ENCODE measurements at regions not wholly inside any gene's neighbourhood (a gene's known extent, or its start where the extent isn't known, plus 50 kb on each side); places are given as distances from the start of the nearest gene placed in this dataset.

- Histone ChIP-seq H3K4me1 (ENCODE audit: control insufficient read depth in 5 of 5, insufficient read depth in 5 of 5, low read length in 5 of 5) (no peaks in the 10 kb centered on the region), H3K4me3 (no peak overlapping the region), H3K9me3 (ENCODE audit: control insufficient read depth in 4 of 4, insufficient read depth in 3 of 4, low read length in 3 of 4) (no peaks in the 10 kb centered on the region), H3K9ac (ENCODE audit: insufficient read depth in 1 of 2, low read length in 2 of 2) (no peak overlapping the region), H3K36me3 (ENCODE audit: control insufficient read depth in 4 of 4, insufficient read depth in 4 of 4, low read length in 4 of 4) (no peaks in the 10 kb centered on the region), H3K27me3 (ENCODE audit: control insufficient read depth in 3 of 3, insufficient read depth in 3 of 3, low read length in 2 of 3) (no peaks in the 10 kb centered on the region), H3K27ac (ENCODE audit: low read depth in 1 of 2, low read length in 1 of 2) (no peak overlapping the region)
- no peak for DNase-seq
- ATAC-seq (ENCODE audit: insufficient read depth, low FRiP score) = no peak
- TF ChIP-seq CTCF (IDR thresholded peaks at IDR 0.05; ENCODE audit: control extremely low read depth, extremely low read depth) = no peak
These were observed 934.7 kb downstream of the PLA2G4A start for GRCh38 chr1:187763465-187763864.

DNA sequence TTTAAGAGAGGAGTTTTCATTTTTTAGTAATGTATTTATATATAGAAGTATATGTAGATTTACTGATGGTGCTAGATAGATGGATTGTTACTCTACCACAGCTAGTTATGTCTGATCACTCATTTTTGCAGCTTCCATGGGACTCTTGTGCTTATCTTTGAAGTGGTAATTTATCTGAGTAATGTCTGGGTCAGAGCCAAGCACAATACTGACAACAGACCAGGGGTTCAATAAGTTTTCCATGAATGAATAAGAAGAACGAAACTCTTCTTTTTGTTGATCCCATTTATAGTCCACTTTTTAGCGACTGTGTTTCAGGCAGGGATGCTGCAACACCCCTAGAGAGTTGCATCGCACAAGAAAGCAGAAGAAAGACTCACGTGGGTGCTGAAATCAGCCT, 935.2 kb downstream of the PLA2G4A start:
- TF ChIP-seq CTCF (IDR thresholded peaks at IDR 0.05; ENCODE audit: control extremely low read depth, extremely low read depth) = no peak

DNA sequence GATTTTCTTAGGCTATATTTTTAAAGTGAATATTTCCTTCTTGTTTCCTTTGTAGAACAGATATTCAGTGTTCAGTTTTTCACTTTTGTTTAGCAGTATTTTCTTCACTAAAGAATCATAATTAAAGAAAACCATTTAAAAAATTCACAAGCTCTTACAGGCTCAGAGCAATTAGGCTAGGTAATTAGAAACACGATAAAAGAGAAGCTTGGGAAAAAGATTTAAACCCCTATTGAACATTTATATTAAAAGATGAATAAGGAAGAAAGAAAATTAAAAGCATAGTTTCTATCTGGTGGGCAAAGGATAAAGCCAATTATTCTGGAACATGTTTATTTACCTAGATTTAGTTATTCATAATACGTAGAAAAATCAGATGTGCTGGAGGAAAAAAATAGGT, 942.6 kb downstream of the PLA2G4A start:
- ATAC-seq (ENCODE audit: insufficient read depth, low FRiP score) (no peak), DNase-seq (no peak)
- no peak for TF ChIP-seq CTCF (IDR thresholded peaks at IDR 0.05; ENCODE audit: control extremely low read depth, extremely low read depth)
- Histone ChIP-seq H3K4me3 (no peak overlapping the region), H3K9me3 (ENCODE audit: control insufficient read depth in 4 of 4, insufficient read depth in 3 of 4, low read length in 3 of 4) (no peaks in the 10 kb centered on the region), H3K27ac (ENCODE audit: low read depth in 1 of 2, low read length in 1 of 2) (no peak overlapping the region), H3K9ac (ENCODE audit: insufficient read depth in 1 of 2, low read length in 2 of 2) (no peak overlapping the region), H3K4me1 (ENCODE audit: control insufficient read depth in 5 of 5, insufficient read depth in 5 of 5, low read length in 5 of 5) (no peaks in the 10 kb centered on the region), H3K36me3 (ENCODE audit: control insufficient read depth in 4 of 4, insufficient read depth in 4 of 4, low read length in 4 of 4) (no peaks in the 10 kb centered on the region), H3K27me3 (ENCODE audit: control insufficient read depth in 3 of 3, insufficient read depth in 3 of 3, low read length in 2 of 3) (no peaks in the 10 kb centered on the region)
- WGBS, 2 donors = 82 to 84% methylated on average over 2 of the region's 2 CpGs

More for the DNA sequence above, 935.2 kb downstream of the PLA2G4A start:
- H3K27me3 ChIP-seq (ENCODE audit: control insufficient read depth in 3 of 3, insufficient read depth in 3 of 3, low read length in 2 of 3) = no peaks in the 10 kb centered on the region
- no peak overlapping the region for H3K27ac ChIP-seq (ENCODE audit: low read depth in 1 of 2, low read length in 1 of 2)
- ATAC-seq (ENCODE audit: insufficient read depth, low FRiP score) = no peak
- H3K36me3 ChIP-seq (ENCODE audit: control insufficient read depth in 4 of 4, insufficient read depth in 4 of 4, low read length in 4 of 4) = no peaks in the 10 kb centered on the region
- DNase-seq = no peak
- no peak overlapping the region for H3K9ac ChIP-seq (ENCODE audit: insufficient read depth in 1 of 2, low read length in 2 of 2)
- 77 to 86% methylated on average over 4 of the region's 4 CpGs for WGBS, 2 donors
- no peak overlapping the region for H3K4me3 ChIP-seq
- no peaks in the 10 kb centered on the region for H3K9me3 ChIP-seq (ENCODE audit: control insufficient read depth in 4 of 4, insufficient read depth in 3 of 4, low read length in 3 of 4)
- no peaks in the 10 kb centered on the region for H3K4me1 ChIP-seq (ENCODE audit: control insufficient read depth in 5 of 5, insufficient read depth in 5 of 5, low read length in 5 of 5)

DNA sequence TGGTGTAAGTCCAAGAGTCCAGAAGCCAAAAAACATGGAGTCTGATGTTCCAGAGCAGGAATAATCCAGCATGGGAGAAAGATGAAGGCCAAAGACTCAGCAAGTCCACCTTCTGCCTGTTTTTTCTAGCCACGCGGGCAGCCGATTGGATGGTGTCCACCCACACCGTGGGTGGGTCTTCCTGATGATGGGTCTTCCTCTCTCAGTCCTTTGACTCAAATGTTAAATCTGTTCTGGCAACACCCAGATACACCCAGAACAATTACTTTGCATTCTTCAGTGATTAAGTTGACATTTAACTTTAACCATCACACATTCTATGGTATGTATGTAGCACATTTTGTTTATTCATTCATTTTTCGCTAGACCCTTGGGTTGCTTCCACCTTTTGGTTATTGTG, 944.4 kb downstream of the PLA2G4A start:
- no peaks in the 10 kb centered on the region for H3K4me1 ChIP-seq (ENCODE audit: control insufficient read depth in 5 of 5, insufficient read depth in 5 of 5, low read length in 5 of 5)
- H3K4me3 ChIP-seq = no peak overlapping the region
- H3K9me3 ChIP-seq (ENCODE audit: control insufficient read depth in 4 of 4, insufficient read depth in 3 of 4, low read length in 3 of 4) = no peaks in the 10 kb centered on the region
- no peaks in the 10 kb centered on the region for H3K36me3 ChIP-seq (ENCODE audit: control insufficient read depth in 4 of 4, insufficient read depth in 4 of 4, low read length in 4 of 4)
- DNase-seq = no peak
- TF ChIP-seq CTCF (IDR thresholded peaks at IDR 0.05; ENCODE audit: control extremely low read depth, extremely low read depth) = no peak
- ATAC-seq (ENCODE audit: insufficient read depth, low FRiP score) = no peak
- WGBS, 2 donors = 72 to 83% methylated on average over 5 of the region's 5 CpGs
- no peak overlapping the region for H3K27ac ChIP-seq (ENCODE audit: low read depth in 1 of 2, low read length in 1 of 2)
- no peak overlapping the region for H3K9ac ChIP-seq (ENCODE audit: insufficient read depth in 1 of 2, low read length in 2 of 2)
- H3K27me3 ChIP-seq (ENCODE audit: control insufficient read depth in 3 of 3, insufficient read depth in 3 of 3, low read length in 2 of 3) = no peaks in the 10 kb centered on the region
